Hematopoietic multipotent progenitor cell treated with erythropoietin and hydrocortisone succinate and interleukin-3 and kit ligand, for 4 days (in vitro differentiated cells): ENCODE measurements at regions not wholly inside any gene's neighbourhood (a gene's known extent, or its start where the extent isn't known, plus 50 kb on each side); places are given as distances from the start of the nearest gene placed in this dataset.

Experiments used
- DNase-seq: peaks from one replicate; pipeline ENCODE4 v3.0.0-alpha.2; 2015

DNA sequence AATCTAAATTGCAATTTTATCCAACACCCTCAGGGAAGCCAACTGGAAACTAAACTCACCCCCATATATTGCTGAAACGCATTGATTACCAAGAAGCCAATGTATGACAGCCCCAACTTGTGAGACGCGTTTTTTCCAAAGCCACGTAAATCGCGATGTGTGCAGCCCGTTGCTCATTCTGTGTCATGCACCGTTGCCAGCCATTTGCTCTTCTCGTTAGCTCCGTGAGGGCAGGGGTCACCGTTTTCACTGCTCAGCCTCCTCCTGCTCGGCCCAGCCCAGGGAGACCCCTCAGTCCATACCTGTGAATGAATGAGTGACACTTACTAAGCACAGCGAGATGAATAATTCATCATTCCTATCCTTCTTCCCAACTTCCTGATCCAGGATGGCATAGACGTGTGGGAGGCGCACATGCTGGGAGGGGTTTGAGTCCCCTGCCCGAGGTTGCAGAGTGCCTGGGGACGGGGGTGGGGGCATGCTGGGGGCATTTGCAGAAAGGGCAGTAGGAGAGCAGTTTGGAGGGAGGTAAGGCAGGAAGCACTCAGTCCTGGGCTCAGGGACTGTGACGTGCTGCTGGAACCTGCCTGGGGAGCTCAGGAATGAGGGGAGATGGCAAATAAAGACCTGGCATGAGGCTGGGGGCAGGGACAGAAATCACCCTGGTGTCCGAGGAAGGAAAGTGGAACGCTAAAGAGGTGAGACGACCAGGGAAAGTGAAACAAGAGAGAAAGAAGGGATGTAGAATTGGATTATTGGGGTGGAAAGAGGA lies 104.2 kb upstream of the SDK1 start:
- DNase-seq, result no peak

DNA sequence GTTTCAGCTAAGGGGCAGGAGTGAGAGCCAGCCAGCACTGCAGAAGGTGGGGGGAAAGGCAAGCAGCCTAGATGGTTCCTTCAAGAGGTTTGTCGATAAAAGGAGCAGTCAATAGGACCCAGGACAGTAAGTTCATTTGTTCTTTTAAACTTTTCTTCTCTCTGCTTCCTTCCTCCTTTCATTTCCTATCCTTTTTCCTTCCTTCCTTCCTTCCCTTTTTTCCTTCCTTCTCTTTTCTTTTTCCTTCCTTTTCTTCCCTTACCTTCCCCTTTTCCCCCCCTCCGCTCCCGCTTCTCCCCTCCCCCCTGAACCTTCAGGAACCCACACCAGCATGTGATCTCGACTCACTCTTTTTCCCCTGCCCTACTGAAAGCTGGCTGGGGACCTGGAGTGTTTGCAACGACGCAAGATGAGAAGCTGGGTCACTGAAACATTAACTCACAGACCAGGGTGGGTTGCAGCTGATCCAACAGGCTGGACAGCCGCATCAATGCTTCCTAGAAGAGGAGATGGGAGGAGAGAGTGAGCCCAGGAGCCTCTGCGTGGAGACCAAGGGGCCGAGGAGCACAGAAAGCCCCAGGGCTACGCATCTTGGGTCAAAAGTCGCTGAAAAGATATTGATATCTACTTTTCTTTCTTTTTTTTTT lies 103.4 kb upstream of the SDK1 start:
- no peak for DNase-seq

DNA sequence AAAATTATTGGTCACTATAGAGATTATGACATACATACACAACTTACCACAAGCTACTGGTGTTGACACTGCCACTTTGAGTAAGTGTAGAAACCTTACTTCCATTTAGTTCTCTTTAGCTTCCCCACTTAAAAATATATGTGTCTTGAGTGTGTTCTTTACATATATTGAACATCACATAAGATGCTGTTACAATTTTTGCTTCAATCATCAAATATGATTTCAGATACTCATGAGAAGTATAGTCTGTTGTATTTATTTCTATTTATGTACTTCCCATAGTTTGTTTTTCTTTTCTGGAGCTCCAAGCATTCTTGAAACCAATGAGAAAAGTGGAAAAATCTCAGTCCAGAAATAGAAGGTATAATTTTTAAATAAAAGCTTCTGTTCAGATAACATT lies 102.7 kb upstream of the SDK1 start:
- no peak for DNase-seq

DNA sequence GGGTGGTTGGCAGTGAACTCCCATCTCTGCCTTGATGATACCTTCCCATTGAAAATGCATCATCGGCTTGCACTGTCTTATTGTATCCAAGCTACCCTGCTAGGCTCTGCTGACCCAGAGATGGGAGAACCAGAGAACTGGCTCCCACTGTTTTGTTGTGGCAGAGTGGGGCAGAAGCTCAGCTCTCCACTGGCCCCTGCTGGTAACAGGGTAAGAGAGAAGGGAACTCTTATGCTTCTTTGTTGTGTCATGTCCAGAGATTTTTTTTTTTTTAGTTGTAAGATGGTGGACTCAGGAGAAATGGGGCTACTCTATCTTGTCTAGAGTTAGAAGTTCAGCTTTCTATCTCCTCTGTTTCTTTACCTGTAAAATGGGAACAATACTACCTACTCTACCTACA lies 100.5 kb upstream of the SDK1 start:
- DNase-seq, result peak; percentile 35

DNA sequence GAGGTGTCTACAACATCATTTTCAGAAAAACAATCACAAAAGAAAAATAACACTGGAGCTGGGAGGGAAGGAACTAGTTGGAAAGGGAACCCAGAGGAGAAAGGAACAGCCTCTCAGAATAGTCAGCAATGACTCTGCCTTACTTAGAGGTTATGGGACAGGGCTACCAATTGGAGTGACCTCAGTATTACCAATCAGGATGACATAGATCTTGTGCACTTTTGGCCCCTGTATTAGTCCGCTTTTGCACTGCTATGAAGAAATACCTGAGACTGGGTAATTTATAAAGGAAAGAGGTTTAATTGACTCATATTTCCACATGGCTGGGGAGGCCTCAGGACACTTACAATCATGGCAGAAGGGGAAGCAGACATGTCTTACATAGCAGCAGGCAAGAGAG lies 99.7 kb upstream of the SDK1 start:
- DNase-seq, result no peak

DNA sequence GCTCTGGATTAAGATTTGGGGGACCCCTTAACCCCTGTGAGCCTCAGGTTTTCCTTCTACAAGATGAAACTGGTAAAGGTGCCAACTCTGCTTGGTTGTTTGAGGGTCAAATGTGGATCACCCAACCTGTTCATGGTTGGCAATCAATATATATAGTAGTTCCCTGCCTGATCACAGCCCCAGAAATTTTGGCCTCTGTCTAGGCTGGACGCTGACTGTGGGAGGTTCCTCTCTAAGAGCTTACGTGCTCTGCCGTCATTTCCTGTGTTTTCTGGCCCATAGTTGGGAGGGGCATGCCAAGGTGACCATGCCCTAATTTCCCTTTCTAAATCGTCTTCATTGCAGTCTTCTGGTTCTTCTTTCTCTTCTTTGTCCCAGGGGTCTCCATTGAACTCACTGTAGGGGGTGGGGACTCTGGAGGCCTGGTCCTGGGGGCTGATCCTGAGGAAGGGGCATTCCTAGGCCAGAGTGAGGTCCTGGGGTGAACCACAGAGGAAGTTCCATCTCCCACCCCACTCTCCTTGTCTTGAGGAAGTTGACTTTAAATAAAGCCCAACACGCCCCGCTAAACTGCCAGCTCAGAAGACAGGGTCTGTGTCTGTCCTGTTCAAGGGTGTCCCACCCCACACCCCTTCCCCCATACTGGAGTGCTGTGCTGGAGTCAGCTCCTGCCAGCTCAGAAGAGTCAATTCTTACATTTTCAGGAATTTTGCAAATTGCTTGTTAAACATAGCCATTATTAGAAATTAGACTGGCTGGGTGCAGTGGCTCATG lies 98.9 kb upstream of the SDK1 start:
- DNase-seq, result no peak

DNA sequence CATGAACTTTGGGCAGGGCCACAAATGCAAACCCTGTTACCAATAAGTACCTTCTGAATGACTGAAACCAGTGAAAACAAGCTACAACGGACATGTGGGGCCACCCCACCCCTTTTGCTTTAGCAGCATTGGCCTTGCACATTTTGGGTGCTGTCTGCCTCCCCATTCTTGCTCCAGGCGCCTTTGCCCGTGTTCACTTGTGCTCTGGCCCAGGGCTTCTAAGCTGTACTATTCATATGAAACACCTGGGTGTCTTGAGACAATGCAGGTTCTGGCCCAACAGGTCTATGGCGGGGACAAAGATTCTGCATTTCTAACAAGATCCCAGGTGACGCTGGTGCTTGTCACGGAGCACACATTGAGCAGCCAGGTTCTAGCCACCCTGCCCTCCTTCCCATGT lies 96.5 kb upstream of the SDK1 start:
- no peak for DNase-seq

DNA sequence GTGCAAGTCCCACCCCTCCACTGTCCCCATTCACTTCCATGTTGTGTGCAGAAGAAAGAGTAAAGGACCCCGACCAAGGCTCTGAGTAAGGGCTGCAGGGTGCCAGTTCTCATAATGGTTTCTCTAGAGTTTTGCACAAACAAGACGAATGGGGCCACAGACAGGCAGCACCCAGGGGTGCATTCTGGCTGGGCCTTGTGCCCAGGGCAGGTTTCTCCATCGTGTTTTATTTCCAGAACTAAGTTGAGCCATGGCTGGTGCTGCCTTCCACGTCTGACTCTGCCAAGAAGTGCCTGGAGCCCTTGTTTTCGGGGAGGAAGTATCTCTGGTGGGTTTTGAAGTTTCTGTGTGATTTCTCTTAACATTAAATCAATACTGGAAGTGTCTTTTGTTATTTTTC lies 95.0 kb upstream of the SDK1 start:
- DNase-seq, result no peak

DNA sequence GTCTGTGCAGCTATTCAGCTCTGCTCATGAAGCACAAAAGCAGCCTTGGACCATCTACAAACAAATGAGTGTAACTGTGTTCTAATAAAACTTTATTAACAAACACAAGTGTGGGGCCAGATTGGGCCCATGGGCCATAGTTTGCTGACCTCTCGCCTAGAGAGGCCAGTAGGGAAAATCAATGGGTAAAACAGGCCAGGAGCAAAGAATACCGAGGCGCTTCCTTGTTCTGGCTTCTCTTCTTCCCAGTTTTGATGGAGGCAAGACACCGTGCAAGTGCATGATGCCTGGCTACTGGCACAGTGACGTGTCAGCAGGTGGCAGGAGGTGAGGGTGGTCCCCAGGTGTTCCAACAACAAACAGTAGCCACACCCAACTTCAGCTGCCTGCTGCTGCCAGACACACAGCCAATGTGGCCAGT lies 94.3 kb upstream of the SDK1 start:
- no peak for DNase-seq

DNA sequence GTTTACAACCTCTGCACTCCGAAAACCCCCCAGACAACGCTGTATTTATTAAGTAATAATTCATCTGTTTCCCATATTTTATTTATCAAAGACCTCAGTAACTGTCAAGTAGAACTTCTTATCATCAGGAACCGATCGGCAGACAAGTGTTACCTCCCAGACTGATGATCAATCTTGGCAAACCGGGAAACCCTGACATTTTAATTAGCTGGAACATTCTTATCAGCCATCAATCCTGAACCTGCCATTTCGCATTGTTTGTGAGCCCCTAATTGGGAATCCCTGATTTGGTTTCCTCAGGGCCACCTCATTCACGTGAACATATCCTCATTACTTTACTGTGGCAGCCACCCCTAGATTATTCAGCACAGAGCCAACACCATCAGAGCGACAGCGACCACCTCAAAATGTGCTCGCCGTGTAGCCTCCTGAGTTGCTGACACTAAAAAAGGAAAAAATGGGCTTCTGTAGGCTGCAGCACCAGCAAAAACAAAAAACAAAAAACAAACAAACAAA lies 93.6 kb upstream of the SDK1 start:
- no peak for DNase-seq

DNA sequence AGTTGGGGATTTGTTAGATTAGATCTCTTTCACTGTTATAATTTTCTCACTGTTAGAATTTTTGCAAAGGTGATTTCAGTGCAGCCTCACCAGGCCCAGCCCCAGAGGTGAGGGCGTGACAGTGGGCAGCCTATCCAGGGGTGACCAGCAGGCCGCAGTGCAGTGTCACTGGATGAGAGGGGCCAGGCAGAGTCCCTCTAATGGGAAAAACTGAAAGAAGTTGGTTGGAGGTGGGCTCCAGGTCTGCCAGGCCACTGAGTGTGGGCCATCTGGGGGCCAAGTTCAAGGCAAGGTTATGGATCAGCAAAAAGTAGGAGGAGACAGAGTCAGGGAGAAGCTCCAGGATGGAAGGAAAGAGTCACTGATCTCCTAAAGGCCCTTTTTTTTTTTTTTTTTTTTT lies 90.5 kb upstream of the SDK1 start:
- no peak for DNase-seq

DNA sequence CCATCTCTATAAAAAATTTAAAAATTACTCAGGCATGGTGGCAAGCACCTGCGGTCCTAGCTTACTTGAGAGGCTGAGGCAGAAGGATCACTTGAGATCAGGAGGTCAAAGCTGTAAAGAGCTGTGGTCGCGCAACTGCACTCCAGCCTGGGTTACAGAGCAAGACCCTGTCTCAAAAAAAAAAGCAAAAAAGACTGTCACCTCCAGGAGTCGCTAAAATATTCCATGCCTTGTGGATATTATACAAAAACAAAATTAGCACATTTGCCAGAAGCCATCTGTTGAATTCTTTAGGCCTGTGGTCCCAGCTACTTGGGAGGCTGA lies 87.0 kb upstream of the SDK1 start:
- no peak for DNase-seq

DNA sequence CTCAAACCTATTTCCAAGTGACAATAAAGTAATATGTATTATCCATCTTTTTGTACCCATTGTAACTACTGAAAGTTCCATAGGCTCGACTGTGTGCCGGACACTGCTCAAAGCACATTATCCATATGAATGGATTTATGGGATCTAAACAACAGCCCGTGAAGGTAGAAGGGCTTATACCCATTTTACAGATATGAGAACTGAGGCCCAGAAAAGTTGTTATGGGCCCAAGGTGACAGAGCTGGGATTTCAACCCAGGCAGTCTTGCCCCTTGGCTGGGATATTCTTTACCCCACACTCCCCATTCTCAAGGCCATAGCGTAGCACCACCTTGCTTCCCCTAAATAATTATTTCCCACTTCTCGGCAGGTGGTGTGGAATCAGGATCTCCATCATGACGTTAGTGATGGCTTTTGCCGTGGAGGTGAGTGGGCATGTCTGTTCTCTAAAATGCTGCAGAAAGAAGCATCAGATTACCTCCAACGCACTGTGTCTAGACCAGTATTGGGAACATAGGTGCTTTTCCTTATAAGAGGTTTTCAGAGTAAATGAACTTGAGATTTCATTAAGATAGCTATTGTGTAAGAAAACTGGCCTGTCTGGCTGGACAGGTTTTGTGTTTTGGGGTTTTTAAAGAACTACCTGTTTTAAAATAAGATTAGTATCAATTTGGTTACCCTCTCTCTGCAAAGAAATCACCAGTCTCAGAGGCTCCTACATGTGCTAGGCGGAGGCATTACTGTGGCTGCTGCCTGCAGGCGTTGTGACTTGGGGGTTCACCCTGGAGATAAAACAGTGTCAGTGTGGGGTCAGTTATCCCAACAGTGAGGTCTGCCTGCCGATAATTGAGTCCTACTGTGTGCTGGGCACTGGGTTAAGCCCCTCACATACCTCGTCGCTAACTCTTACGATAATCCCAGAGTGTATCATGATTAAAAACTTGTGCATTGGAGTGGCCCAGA lies 85.1 kb upstream of the SDK1 start:
- DNase-seq, result no peak

DNA sequence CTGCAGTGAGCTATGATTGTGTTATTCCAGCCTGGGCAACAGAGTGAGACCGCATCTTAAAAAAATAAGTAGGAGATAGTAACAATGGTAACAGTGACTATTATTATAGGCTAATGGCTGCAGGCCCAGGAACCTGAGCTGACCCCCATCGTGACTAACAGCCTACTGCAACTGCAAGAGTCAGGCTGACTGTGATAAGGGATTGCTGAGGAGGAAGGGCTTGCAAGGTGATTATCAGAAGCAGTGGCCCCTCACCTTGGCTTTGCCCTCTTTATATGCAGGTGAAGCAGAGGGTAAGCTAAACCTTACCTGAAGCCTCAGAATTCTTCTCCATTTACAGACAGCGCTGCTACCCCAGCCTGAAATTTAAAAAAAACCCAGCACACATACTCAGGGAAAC lies 83.9 kb upstream of the SDK1 start:
- DNase-seq, result peak; percentile 13

DNA sequence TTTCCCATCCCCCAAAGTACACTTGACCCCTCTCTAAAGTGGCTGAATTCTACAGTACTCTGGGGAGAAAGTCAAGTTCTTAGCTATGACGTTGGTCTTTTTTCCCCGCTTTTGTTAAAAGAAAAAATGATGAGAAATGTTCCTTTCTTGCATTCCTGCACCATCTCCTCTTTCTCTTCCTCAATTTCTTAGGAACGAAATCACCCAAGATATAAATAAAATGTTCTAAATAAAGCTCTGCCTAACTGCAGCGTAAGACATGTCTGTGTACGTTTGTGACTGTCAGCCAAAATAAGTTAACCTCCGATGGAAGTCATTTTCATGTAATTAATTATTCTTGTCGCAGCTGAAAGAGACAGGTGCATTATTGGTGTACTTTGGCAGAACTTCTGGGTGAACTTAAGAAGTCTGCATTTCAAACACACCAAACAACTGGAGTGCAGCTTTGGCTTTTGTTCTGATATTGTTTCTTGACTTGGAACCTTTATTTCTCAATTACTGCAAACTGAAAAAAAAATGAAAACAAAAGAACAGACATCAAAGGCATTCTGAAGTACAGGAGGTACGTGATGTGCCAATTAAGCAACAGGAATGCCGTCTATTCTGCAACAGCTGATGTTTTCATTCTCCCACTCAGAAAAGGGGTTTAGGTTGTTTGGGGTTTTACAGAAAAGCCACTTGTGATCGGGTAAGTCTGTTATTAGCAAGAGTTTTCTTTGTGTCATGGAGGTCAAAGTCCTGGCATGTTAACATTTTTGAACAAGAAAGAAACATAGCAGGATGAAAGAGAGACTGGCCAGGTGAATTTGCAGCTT lies 82.4 kb upstream of the SDK1 start:
- no peak for DNase-seq

DNA sequence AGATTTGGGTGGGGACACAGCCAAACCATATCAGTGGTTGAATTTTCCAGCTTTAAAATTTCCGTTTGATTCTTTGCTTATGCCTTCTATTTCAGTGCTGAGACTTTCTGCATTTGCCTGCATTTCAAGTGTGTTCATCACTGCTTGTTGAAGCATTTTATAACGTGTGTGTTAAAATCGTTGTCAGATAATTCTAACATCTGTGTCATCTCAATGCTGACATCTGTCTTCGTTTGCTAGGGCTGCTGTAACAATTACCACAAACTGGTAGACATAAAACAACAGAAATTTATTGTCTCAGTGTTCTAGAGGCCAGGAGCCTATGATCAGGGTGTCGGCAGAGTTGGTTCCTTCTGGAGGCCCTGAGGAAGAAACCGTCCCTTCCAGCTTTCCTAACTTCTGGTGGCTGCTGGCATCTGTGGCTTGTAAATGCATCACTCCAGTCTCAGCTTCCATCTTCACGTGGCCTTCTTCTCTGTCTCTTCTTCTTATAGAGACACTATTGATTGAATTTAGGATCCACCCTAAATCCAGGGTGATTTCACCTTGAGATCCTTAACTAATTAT lies 71.1 kb upstream of the SDK1 start:
- DNase-seq, result no peak

DNA sequence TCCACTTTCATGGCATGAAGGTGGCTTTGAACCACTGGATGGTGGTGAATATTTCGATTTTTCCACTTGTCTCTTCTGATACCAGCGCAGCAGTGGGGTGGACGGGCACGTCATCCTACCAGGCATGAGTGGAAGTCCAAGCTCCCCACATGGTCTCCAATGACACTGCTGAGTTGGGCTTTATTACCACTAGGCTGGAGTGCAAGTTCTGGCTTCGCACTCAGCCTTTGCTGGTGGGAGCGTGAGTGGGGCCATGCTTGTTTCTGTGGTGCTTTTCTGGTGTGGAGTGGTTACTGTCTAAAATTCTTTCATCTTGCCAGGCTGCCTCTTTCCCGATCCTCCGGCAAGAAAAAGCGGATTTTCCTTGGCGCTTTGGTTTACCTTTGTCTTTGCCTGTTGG lies 70.1 kb upstream of the SDK1 start:
- no peak for DNase-seq

DNA sequence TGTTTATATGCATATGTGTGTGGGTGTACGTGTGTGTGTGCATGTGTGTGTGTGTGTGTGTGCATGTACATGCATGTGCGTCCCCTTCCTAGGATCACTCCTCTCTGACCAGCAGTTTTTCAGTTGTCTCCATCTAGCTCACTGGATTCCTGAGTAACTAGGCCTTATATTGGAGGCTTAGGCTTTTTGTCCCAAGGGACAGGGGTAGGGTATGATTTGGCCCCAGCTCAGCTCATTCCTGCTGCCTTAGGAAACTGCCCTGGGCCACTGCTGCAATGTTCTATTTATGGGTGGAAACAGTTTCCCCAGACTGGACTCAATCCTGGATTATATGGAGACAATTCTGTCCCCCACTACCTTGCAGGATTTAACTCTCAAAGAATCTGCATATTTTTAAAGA lies 68.8 kb upstream of the SDK1 start:
- no peak for DNase-seq

DNA sequence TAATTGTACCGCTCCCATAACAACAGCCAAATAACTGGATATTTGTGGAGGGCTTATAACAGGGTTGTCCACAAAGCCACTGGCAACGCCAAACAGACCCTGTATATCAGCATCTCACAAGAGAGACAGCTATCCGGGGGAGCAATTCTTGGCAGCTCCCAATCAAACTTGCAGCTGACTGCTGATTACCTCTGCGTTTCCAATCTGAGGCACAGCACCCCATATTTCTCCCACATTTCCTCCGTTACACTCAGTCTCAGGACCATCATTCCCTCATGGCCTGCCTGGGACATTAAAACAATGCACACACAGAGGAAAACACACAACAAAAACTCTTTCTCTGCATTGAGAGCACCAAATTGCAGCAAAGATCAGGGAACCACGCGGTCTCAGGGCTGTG lies 67.8 kb upstream of the SDK1 start:
- DNase-seq, result no peak

DNA sequence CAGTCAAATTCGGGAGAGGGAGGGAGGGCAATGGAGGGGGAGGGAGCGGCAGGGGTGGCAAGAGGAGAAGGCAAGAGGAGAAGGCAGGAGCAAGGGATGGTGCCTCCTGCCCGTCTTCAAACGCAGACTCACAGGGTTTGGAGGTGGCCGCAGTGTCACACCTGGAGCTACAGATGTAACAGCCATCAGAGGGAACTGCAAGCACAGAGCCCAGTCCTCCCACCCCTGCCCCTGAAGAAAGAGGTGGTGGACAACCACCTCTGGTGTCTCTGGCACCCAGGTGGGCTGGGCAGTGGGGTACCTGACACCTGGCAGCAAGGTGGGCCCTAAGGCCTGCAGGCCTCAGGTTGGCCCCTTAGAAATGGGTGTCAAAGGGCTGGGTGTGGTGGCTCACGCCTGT lies 67.0 kb upstream of the SDK1 start:
- DNase-seq, result no peak

DNA sequence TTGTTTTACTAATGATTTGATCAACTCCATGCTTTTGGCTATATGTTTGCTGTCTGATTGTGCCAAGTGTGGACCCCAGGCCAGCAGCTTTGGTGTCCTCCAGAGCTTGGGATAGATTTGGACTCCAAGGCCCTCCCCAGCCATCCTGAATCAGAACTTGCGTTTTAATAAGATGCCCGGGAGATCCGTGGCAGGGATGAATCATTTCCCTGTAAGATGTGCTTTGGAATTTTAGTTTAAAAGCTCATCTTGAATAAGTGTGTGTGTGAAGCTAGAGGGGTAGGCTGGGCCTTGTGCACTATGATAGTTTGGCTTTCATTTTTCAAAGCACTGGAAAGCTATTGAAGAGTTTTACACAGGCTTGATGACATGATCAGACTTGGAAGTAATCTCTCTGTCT lies 66.2 kb upstream of the SDK1 start:
- no peak for DNase-seq

DNA sequence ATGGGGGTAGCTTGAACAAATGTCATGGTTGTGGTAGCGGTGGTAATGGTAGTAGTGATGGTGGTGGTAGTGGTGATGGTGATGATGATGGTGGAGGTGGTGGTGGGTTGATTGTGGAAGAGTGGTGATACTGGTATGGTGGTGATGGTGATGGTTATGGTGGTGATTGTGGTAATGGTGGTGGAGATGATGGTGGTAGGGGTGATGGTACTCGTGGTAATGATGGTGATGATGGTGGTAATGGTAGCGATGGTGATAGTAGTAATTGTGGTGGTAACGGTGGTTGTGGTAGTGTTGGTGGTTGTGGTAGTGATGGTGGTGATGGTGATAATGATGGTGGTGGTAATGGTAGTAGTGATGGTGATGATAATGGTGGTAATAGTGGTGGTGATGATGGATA lies 65.7 kb upstream of the SDK1 start:
- DNase-seq, result no peak
